Pancreas (tissue), 10 donors: ENCODE measurements at regions not wholly inside any gene's neighbourhood (a gene's known extent, or its start where the extent isn't known, plus 50 kb on each side); places are given as distances from the start of the nearest gene placed in this dataset.

Experiments used
- ATAC-seq, 4 donors: fragments of 200-7000 bp; cut with Tn5 transposase; one replicate each; pipeline versions ENCODE4 v1.8.0 to v1.9.1; 2020; ENCODE audit warnings: mild to moderate bottlenecking in 4 of 4, moderate library complexity in 4 of 4
- DNase-seq, 6 donors: peaks; one replicate each; pipeline ENCODE4 v3.0.0-alpha.2; 2020
- FAIRE-seq: peaks from 2 replicates; lab custom pipeline; 2012; peaks lifted over from hg19 to GRCh38; lab: Jason Lieb, UNC
- H3K27ac ChIP-seq, 4 donors: fragments of 200-600 bp; sonication (generic); 1 replicate in 3 of 4; 2 replicates in 1 of 4; pipeline versions ENCODE4 v1.5.0 to v1.8.0; 2020
- H3K27me3 ChIP-seq, 4 donors: fragments of 200-600 bp; one replicate each; pipeline ENCODE4 v1.8.0; 2021
- H3K36me3 ChIP-seq, 3 donors: fragments of 200-600 bp; sonication (generic) in 1 of 3; one replicate each; pipeline versions ENCODE4 v1.5.0 to v1.8.0; 2020 to 2021
- H3K4me1 ChIP-seq, 3 donors: fragments of 200-600 bp; one replicate each; pipeline ENCODE4 v1.8.0; 2021
- H3K4me3 ChIP-seq, 4 donors: fragments of 200-600 bp; sonication (generic) in 2 of 4; one replicate each; pipeline versions ENCODE4 v1.5.0 to v1.8.0; 2020 to 2021
- H3K9me3 ChIP-seq, 4 donors: fragments of 200-600 bp; one replicate each; pipeline ENCODE4 v1.8.0; 2021
- CTCF ChIP-seq, 4 donors: fragments of 200-600 bp; sonication (generic) in 3 of 4; IDR thresholded peaks; one replicate each; pipeline versions ENCODE4 v1.5.0 to v1.8.0; 2021; ENCODE audit warnings: antibody characterized with exemption in 4 of 4
- WGBS, 2 donors: extraction: QIAGEN DNeasy Blood & Tissue Kit; methylation state at CpG; one replicate each; pipeline ENCODE4 v1.1.7; 2013; 5-methylcytosine and 5-hydroxymethylcytosine counted together
- intact Hi-C, 3 donors: fragments of 100-400 bp; cut with DNase I; formaldehyde crosslinking; loops; one replicate each; pipeline versions ENCODE4 v1.11.1 to v1.14.2; 2022
- donor health status: healthy with polysubstance abuse.
- donor health status: DM: no; HTN: no; CAD: no; lungs with moderate emphysema.
- donor health status: DM: no; HTN: no; CAD: no.
- donor health status: control.
- donor health status: control.
- donor health status: Bipolar disorder and iron deficiency.
- donor health status: DM: yes; HTN: yes; CAD: no.
- donor health status: DM: no; HTN: no; CAD: no.
- donor health status: DM: no; HTN: no; CAD: no.
- donor health status: DM: yes; HTN: yes; CAD: no.

GRCh38 chr13:107974409-107974808, 240.9 kb downstream of the LIG4 start:
- peaks cover 0 to 3% (median 0%) of the 10 kb centered on the region in 4 donors for H3K27me3 ChIP-seq
- H3K36me3 ChIP-seq = no peaks in the 10 kb centered on the region
- no peak overlapping the region for H3K27ac ChIP-seq
- no peaks in the 10 kb centered on the region for H3K4me1 ChIP-seq
- H3K4me3 ChIP-seq = no peak overlapping the region
- FAIRE-seq (no peak), DNase-seq (no peak), ATAC-seq (no peak)
- 62 to 67% methylated on average over 2 of the region's 2 CpGs for WGBS, 2 donors
- no peaks in the 10 kb centered on the region for H3K9me3 ChIP-seq
- intact Hi-C loops = no loop called here
- no peak for TF ChIP-seq CTCF (IDR thresholded peaks at IDR 0.05)

GRCh38 chr13:107969546-107969945, 245.8 kb downstream of the LIG4 start:
- ATAC-seq = no peak
- TF ChIP-seq CTCF (IDR thresholded peaks at IDR 0.05) = no peak
- H3K36me3 ChIP-seq = no peaks in the 10 kb centered on the region
- WGBS, 2 donors = 59 to 79% methylated on average over 1 of the region's 1 CpG
- H3K9me3 ChIP-seq = no peaks in the 10 kb centered on the region
- intact Hi-C loops = no loop called here
- H3K4me3 ChIP-seq = no peak overlapping the region
- no peaks in the 10 kb centered on the region for H3K4me1 ChIP-seq
- FAIRE-seq = no peak
- no peak for DNase-seq
- no peak overlapping the region for H3K27ac ChIP-seq
- H3K27me3 ChIP-seq = no peaks in the 10 kb centered on the region

GRCh38 chr13:107968470-107968869, 246.9 kb downstream of the LIG4 start:
- no peak for DNase-seq
- no peaks in the 10 kb centered on the region for H3K27me3 ChIP-seq
- ATAC-seq = no peak
- no peak overlapping the region for H3K4me3 ChIP-seq
- FAIRE-seq = no peak
- no peaks in the 10 kb centered on the region for H3K4me1 ChIP-seq
- no peak overlapping the region for H3K27ac ChIP-seq
- H3K36me3 ChIP-seq = no peaks in the 10 kb centered on the region
- 66 to 79% methylated on average over 1 of the region's 1 CpG for WGBS, 2 donors
- intact Hi-C loops = no loop called here
- no peaks in the 10 kb centered on the region for H3K9me3 ChIP-seq
- TF ChIP-seq CTCF (IDR thresholded peaks at IDR 0.05) = no peak

DNA sequence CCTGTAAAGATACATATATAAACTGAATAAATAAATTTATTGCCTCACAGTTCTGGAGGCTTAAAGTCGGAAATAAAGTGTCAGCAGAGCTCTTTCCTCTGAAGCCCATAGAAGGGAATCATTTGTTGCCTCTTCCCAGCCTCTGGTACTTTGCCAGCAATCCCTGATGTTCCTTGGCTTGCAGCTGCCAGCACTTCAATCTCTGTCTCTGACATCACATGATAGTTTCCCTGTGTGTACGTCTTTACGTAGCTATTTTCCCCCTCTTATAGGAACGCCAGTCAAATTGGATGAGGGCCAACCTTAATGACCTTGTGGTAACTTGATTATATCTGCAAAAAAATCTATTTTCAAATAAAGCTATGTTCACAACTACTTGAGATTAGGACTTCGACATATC, 250.9 kb downstream of the LIG4 start:
- TF ChIP-seq CTCF (IDR thresholded peaks at IDR 0.05) = no peak
- H3K27me3 ChIP-seq = no peaks in the 10 kb centered on the region
- intact Hi-C loops = no loop called here
- no peaks in the 10 kb centered on the region for H3K36me3 ChIP-seq
- WGBS, 2 donors = 15 to 16% methylated on average over 5 of the region's 5 CpGs
- DNase-seq (no peak), ATAC-seq (no peak), FAIRE-seq (no peak)
- H3K4me3 ChIP-seq = no peak overlapping the region
- no peak overlapping the region for H3K27ac ChIP-seq
- H3K9me3 ChIP-seq = no peaks in the 10 kb centered on the region
- peaks cover 0 to 11% (median 7%) of the 10 kb centered on the region in 3 donors for H3K4me1 ChIP-seq

DNA sequence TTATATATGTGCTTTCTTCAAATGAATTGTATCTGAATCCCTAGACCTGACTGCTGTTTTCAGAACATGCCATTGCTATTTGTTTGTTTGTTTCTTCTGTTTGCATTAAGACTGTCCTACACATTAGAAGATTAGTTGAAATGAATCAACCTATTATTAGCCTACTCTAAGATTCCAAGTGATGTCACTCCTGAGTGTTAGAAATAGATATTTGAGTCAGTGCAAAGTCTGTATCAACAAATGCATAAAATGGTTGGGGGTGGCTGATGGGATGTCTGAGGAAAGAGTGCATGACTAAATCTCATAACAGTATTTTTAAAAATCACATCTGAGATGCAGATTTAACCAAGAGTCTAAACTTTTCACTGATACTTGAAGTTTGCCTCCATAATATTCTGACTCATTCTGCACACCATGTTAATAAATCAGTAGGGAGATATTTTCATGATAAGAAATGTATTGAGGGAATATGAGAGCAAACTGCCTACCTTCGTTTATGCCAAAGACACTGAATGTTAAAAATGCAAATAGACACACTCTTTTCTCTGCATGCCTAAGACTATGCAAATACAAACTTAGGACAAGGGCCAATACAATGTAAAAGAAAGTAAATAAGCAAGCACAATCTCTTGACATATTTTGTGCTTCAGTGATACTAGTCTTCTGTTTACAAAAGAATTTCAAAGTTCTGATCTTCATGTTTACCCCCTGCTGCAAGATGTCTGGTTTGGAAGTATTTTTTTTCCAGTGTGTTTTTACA, 253.3 kb downstream of the LIG4 start:
- Histone ChIP-seq H3K4me3 (no peak overlapping the region), H3K9me3 (no peaks in the 10 kb centered on the region), H3K27ac (no peak overlapping the region), H3K4me1 (peaks cover 0 to 11% (median 7%) of the 10 kb centered on the region in 3 donors), H3K36me3 (no peaks in the 10 kb centered on the region), H3K27me3 (no peaks in the 10 kb centered on the region)
- FAIRE-seq = no peak
- intact Hi-C loops = no loop called here
- no peak for ATAC-seq
- no peak for TF ChIP-seq CTCF (IDR thresholded peaks at IDR 0.05)
- WGBS, 2 donors = 8 to 11% methylated on average over 1 of the region's 1 CpG
- DNase-seq = no peak
